ENCODE measurements at regions not wholly inside any gene's neighbourhood (a gene's known extent, or its start where the extent isn't known, plus 50 kb on each side); places are given as distances from the start of the nearest gene placed in this dataset.
"Not testable (repeated sequence)": the region's sequence is repeated elsewhere in the genome, so short reads cannot be mapped to it uniquely, and the experiment has no call there.

DNA sequence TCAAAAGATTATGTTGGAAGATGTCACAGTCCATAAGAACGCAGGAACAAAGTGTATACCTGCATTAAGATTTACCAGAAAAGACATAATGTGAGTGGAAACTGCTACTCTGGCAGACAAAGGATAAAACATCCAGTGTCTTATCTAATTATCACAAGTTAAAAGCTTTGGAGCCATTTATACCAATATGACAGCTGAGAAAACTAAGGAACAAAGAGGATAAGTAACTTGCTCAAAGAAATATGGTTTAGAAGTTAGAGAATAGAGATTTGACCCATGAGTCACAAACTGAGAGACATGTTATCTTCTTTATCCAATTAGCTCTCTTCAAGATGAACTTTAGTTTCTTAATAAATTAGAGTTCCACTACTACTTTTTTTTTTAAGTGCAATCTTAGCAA, 1473.7 kb downstream of the OTOL1 start:
- no peak overlapping the region for H3K4me3 ChIP-seq (ENCODE audit: low read depth, low read length)
- TF ChIP-seq, protein P1, sequence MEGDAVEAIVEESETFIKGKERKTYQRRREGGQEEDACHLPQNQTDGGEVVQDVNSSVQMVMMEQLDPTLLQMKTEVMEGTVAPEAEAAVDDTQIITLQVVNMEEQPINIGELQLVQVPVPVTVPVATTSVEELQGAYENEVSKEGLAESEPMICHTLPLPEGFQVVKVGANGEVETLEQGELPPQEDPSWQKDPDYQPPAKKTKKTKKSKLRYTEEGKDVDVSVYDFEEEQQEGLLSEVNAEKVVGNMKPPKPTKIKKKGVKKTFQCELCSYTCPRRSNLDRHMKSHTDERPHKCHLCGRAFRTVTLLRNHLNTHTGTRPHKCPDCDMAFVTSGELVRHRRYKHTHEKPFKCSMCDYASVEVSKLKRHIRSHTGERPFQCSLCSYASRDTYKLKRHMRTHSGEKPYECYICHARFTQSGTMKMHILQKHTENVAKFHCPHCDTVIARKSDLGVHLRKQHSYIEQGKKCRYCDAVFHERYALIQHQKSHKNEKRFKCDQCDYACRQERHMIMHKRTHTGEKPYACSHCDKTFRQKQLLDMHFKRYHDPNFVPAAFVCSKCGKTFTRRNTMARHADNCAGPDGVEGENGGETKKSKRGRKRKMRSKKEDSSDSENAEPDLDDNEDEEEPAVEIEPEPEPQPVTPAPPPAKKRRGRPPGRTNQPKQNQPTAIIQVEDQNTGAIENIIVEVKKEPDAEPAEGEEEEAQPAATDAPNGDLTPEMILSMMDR (IDR thresholded peaks at IDR 0.05; ENCODE audit: insufficient read depth, low read depth, low read length), result no peak

GRCh38 chr3:162971715-162972114, 1475.1 kb downstream of the OTOL1 start:
- DNase-seq (ENCODE audit: low read depth), result no peak
- no peak overlapping the region for H3K4me3 ChIP-seq (ENCODE audit: low read depth, low read length)
- TF ChIP-seq, protein P1 (IDR thresholded peaks at IDR 0.05; ENCODE audit: insufficient read depth, low read depth, low read length), result no peak

More for the DNA sequence above, 1473.7 kb downstream of the OTOL1 start:
- DNase-seq (ENCODE audit: low read depth), result no peak

DNA sequence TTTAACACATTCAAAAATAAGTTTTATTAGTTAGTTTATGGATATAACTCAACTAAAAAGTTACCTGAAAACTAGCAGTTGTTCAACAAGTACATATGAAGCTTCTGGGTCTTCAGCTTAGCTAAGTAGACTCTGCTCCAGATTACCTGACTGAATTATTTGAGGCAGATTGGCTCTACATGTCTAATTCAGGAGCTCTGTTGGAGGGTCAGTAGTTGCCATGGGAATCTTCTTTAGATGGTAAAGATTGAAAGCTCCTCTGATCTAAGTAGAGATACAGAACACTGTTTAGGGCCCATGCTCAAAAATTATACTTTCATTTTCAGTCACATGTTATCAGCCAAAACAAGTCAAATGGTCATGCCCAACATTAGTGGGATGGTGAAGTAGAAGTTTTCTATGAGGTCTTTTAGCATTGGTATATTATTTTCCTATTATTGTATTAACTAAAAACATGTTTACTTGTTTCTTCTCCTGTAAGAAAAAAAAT, 1476.9 kb downstream of the OTOL1 start:
- TF ChIP-seq, protein P1 (IDR thresholded peaks at IDR 0.05; ENCODE audit: insufficient read depth, low read depth, low read length), result no peak
- DNase-seq (ENCODE audit: low read depth), result no peak
- no peak overlapping the region for H3K4me3 ChIP-seq (ENCODE audit: low read depth, low read length)

DNA sequence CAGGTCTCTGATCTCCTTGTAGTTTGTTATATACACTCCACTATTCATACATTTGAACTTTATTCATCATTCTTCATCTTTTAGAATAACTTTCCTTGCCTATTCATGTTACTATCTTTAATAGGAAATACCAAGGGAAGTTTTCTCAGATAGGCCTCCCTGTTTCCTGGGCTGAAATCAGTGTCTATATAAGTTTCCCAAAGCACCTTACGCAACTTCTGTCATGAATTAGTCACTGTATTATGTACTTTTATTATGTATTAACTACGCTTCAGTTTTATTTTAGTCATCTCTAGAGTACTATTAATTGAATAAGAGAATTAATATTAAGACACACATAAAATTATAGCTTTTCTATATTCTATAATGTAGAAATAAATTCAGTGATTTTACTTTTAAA, 1481.5 kb downstream of the OTOL1 start:
- DNase-seq (ENCODE audit: low read depth), result peak; percentile 30
- TF ChIP-seq, protein P1 (IDR thresholded peaks at IDR 0.05; ENCODE audit: insufficient read depth, low read depth, low read length), result no peak
- no peak overlapping the region for H3K4me3 ChIP-seq (ENCODE audit: low read depth, low read length)

DNA sequence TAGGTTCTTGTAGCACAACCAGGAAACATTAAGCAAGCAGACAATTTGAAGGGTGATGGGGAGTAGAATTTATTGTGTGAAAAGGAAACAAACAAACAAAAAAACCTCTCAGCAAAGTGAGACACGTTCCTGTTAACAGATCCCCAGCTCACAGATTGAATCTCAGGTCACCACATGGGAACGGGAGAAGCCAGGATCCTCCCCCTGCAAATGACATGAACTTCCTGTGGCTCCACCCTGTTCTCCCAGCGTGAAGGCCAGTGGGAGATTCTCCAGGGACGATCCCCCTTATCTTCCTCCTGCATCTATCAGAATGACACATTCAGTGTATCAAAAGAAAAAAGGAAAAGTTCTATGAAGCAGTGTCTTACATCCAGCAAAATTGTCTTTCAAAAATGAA, 1488.1 kb downstream of the OTOL1 start:
- TF ChIP-seq, protein P1 (IDR thresholded peaks at IDR 0.05; ENCODE audit: insufficient read depth, low read depth, low read length), result no peak
- peak overlapping the region; percentile 5 for H3K4me3 ChIP-seq (ENCODE audit: low read depth, low read length)
- peak; percentile 21 for DNase-seq (ENCODE audit: low read depth)

GRCh38 chr3:162987085-162987794, 1490.6 kb downstream of the OTOL1 start:
- H3K4me3 ChIP-seq (ENCODE audit: low read depth, low read length); DNase-seq (ENCODE audit: low read depth): not testable (repeated sequence)

DNA sequence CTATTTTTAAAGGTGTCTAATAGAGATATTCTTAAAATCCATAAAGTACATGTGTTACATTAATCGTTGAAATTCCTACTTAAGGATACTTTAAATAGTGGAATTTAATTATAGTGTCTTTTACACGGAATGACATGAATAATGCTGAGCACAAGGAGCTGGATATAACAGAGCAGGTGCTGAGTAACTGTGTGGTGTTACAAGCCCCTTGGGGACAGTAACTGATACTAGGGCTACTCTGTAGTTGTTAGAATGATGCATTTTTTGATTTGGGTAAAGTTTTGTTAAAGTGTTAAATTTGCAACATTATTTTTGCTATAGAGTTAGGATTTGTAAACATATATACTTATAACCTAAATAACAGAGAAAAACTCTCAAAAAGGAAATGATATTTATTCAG, 1496.1 kb downstream of the OTOL1 start:
- no peak overlapping the region for H3K4me3 ChIP-seq (ENCODE audit: low read depth, low read length)

More for the DNA sequence above, 1496.1 kb downstream of the OTOL1 start:
- DNase-seq (ENCODE audit: low read depth), result no peak
- TF ChIP-seq, protein P1 (IDR thresholded peaks at IDR 0.05; ENCODE audit: insufficient read depth, low read depth, low read length), result no peak
